ENCODE measurements at regions not wholly inside any gene's neighbourhood (a gene's known extent, or its start where the extent isn't known, plus 50 kb on each side); places are given as distances from the start of the nearest gene placed in this dataset.

DNA sequence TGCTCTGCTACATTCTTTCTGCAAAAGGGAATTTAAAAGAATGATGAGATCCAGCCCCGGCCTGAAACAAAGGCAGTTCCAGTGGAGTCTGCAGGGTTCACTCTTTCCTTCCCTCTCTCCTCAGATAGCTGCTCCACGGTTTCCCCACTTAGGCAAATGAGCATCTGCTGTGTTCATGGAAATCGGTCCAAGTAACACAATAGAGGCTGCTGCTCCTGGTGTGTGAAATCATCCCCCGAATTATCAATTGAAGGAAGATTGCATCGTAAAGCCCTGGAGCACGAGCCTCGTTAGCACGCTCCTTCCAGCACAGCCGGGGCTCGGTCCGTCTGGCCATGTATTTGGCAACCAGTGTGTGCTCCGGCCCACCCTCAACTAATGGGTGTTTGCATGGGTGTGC, 108.3 kb upstream of the DPP6 start:
- TF ChIP-seq, protein P1, sequence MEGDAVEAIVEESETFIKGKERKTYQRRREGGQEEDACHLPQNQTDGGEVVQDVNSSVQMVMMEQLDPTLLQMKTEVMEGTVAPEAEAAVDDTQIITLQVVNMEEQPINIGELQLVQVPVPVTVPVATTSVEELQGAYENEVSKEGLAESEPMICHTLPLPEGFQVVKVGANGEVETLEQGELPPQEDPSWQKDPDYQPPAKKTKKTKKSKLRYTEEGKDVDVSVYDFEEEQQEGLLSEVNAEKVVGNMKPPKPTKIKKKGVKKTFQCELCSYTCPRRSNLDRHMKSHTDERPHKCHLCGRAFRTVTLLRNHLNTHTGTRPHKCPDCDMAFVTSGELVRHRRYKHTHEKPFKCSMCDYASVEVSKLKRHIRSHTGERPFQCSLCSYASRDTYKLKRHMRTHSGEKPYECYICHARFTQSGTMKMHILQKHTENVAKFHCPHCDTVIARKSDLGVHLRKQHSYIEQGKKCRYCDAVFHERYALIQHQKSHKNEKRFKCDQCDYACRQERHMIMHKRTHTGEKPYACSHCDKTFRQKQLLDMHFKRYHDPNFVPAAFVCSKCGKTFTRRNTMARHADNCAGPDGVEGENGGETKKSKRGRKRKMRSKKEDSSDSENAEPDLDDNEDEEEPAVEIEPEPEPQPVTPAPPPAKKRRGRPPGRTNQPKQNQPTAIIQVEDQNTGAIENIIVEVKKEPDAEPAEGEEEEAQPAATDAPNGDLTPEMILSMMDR (IDR thresholded peaks at IDR 0.05; ENCODE audit: insufficient read depth, low read depth, low read length), result no peak
- no peak for TF ChIP-seq EZH2 (IDR thresholded peaks at IDR 0.05; ENCODE audit: insufficient read depth, low read length)
